Stomach (tissue), 8 donors: ENCODE measurements at regions not wholly inside any gene's neighbourhood (a gene's known extent, or its start where the extent isn't known, plus 50 kb on each side); places are given as distances from the start of the nearest gene placed in this dataset.

Source experiments
- DNase-seq, 2 donors: peaks; one replicate each; pipeline versions ENCODE4 v3.0.0 to v3.0.0-alpha.2; 2013 to 2019
- H3K27ac ChIP-seq, 5 donors: fragments of 200-600 bp in 4 of 5; sonication (generic) in 4 of 5; one replicate each; pipeline ENCODE4 v1.5.1; 2013 to 2019; ENCODE audit warnings: mild to moderate bottlenecking in 1 of 5, moderate library complexity in 1 of 5
- H3K27me3 ChIP-seq, 3 donors: fragments of 200-600 bp; sonication (generic); one replicate each; pipeline ENCODE4 v1.5.1; 2017 to 2019; ENCODE audit warnings: mixed run types in 1 of 3
- H3K36me3 ChIP-seq, 4 donors: fragments of 200-600 bp; sonication (generic); 1 replicate in 3 of 4; 2 replicates in 1 of 4; pipeline ENCODE4 v1.5.1; 2016 to 2019
- H3K4me1 ChIP-seq, 4 donors: fragments of 200-600 bp; sonication (generic); one replicate each; pipeline ENCODE4 v1.5.1; 2016 to 2019
- H3K4me3 ChIP-seq, 4 donors: fragments of 200-600 bp; sonication (generic) in 3 of 4; one replicate each; pipeline ENCODE4 v1.5.1; 2016 to 2019; ENCODE audit warnings: mild to moderate bottlenecking in 1 of 4
- H3K9me3 ChIP-seq, 4 donors: fragments of 200-600 bp; sonication (generic); one replicate each; pipeline ENCODE4 v1.5.1; 2016 to 2019
- CTCF ChIP-seq, 7 experiments: fragments of 450-650 bp in 4 of 7; fragments of 200-600 bp in 3 of 7; sonication (generic) in 3 of 7; IDR thresholded peaks; one replicate each; pipeline ENCODE4 v1.5.1; 2016 to 2019; ENCODE audit warnings: antibody characterized with exemption in 7 of 7, control low read depth in 2 of 7, mild to moderate bottlenecking in 1 of 7
- EP300 ChIP-seq: sonication (generic); formaldehyde crosslinking; IDR thresholded peaks from one replicate; pipeline ENCODE4 v1.6.1; 2017; ENCODE audit warnings: antibody characterized with exemption
- POLR2A ChIP-seq, 4 donors: fragments of 450-650 bp; IDR thresholded peaks; one replicate each; pipeline ENCODE4 v1.6.1; 2016; ENCODE audit warnings: antibody characterized with exemption in 4 of 4, control low read depth in 2 of 4, mild to moderate bottlenecking in 1 of 4, moderate library complexity in 1 of 4
- POLR2AphosphoS5 ChIP-seq, 3 donors: sonication (generic); formaldehyde crosslinking; IDR thresholded peaks; one replicate each; pipeline ENCODE4 v1.6.1; 2016; ENCODE audit warnings: antibody characterized with exemption in 3 of 3
- WGBS, 5 donors: extraction: QIAGEN DNeasy Blood & Tissue Kit in 3 of 5; methylation state at CpG; one replicate each; pipeline versions ENCODE4 v1.1.5 to v1.1.7; 2013 to 2018; 5-methylcytosine and 5-hydroxymethylcytosine counted together
- intact Hi-C: fragments of 100-400 bp; cut with DNase I; formaldehyde crosslinking; loops from one replicate; pipeline ENCODE4 v1.15.1; 2023; ENCODE audit warnings: low total_unique reads
- donor health status: healthy with polysubstance abuse.
- donor health status: Bipolar disorder and iron deficiency.
- donor health status: healthy.

- intact Hi-C loops = no loop called here
- no peak overlapping the region for H3K4me3 ChIP-seq
- no peaks in the 10 kb centered on the region for H3K9me3 ChIP-seq
- TF ChIP-seq POLR2AphosphoS5 (IDR thresholded peaks at IDR 0.05) = peak in 1 of 3 donors; percentile 33
- TF ChIP-seq EP300 = no peak
- H3K27me3 ChIP-seq = no peaks in the 10 kb centered on the region
- no peaks in the 10 kb centered on the region for H3K36me3 ChIP-seq
- WGBS, 5 donors = 21 to 41% (median 27%) methylated on average over 6 of the region's 6 CpGs
- peak overlapping the region; percentile 19 to 70 (median 57) for H3K27ac ChIP-seq
- H3K4me1 ChIP-seq = peaks cover 3 to 24% (median 12%) of the 10 kb centered on the region in 4 donors
- DNase-seq = peak; percentile 68 to 72
These were observed 82.3 kb downstream of the SPRY1 start for GRCh38 chr4:123478859-123479345.

- Histone ChIP-seq H3K36me3 (no peaks in the 10 kb centered on the region), H3K4me3 (no peak overlapping the region), H3K27me3 (no peaks in the 10 kb centered on the region), H3K4me1 (peaks cover 3 to 24% (median 12%) of the 10 kb centered on the region in 4 donors), H3K9me3 (no peaks in the 10 kb centered on the region), H3K27ac (peak overlapping the region in 1 of 5 donors; percentile 67)
- 57 to 98% (median 74%) methylated on average over 2 of the region's 2 CpGs for WGBS, 5 donors
- DNase-seq = peak in 1 of 2 donors; percentile 65
- intact Hi-C loops = no loop called here
- TF ChIP-seq CTCF (IDR thresholded peaks at IDR 0.05) = no peak
- TF ChIP-seq POLR2A (IDR thresholded peaks at IDR 0.05) = no peak
- TF ChIP-seq EP300 = no peak
- no peak for TF ChIP-seq POLR2AphosphoS5 (IDR thresholded peaks at IDR 0.05)
These were observed 83.3 kb downstream of the SPRY1 start for GRCh38 chr4:123479944-123480343.

GRCh38 chr4:123480706-123481418 lies 84.3 kb downstream of the SPRY1 start:
- TF ChIP-seq POLR2A (IDR thresholded peaks at IDR 0.05) (no peak), POLR2AphosphoS5 (IDR thresholded peaks at IDR 0.05) (no peak), EP300 (no peak), CTCF (IDR thresholded peaks at IDR 0.05) (no peak)
- peaks cover 3 to 24% (median 12%) of the 10 kb centered on the region in 4 donors for H3K4me1 ChIP-seq
- WGBS, 5 donors = 78 to 89% (median 81%) methylated on average over 7 of the region's 7 CpGs
- DNase-seq = no peak
- no peaks in the 10 kb centered on the region for H3K27me3 ChIP-seq
- H3K9me3 ChIP-seq = no peaks in the 10 kb centered on the region
- H3K27ac ChIP-seq = no peak overlapping the region
- no peaks in the 10 kb centered on the region for H3K36me3 ChIP-seq
- intact Hi-C loops = no loop called here
- no peak overlapping the region for H3K4me3 ChIP-seq

DNA sequence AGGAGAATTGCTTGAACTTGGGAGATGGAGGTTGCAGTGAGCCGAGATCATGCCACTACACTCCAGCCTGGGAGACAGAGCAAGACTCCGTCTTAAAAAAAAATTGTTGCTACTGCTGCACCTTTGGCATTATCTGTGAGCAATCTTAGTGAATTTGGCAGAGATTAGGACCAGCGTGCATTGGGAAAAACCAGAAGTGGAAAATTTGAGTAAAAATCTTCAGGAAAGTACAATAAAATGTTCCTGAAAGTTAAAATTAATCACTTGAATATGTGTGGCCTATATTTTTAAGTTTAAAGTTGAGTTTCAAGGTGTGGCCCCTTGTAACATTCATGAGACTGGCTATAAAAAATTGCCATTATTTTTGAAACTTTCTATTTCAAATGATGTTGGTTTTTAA lies 85.1 kb downstream of the SPRY1 start:
- H3K4me3 ChIP-seq = no peak overlapping the region
- DNase-seq = no peak
- H3K27ac ChIP-seq = no peak overlapping the region
- H3K36me3 ChIP-seq = no peaks in the 10 kb centered on the region
- 79 to 97% (median 86%) methylated on average over 3 of the region's 3 CpGs for WGBS, 5 donors
- no peaks in the 10 kb centered on the region for H3K27me3 ChIP-seq
- peaks cover 3 to 24% (median 12%) of the 10 kb centered on the region in 4 donors for H3K4me1 ChIP-seq
- intact Hi-C loops = no loop called here
- TF ChIP-seq POLR2A (IDR thresholded peaks at IDR 0.05) (no peak), CTCF (IDR thresholded peaks at IDR 0.05) (no peak), POLR2AphosphoS5 (IDR thresholded peaks at IDR 0.05) (no peak), EP300 (no peak)
- no peaks in the 10 kb centered on the region for H3K9me3 ChIP-seq
